Osteocyte (in vitro differentiated cells): ENCODE measurements at regions not wholly inside any gene's neighbourhood (a gene's known extent, or its start where the extent isn't known, plus 50 kb on each side); places are given as distances from the start of the nearest gene placed in this dataset.

ENCODE experiments used
- DNase-seq: peaks from one replicate; pipeline ENCODE4 v3.0.0; 2021; ENCODE audit warnings: mixed read lengths; ENCODE audit not compliant: unreplicated experiment; ENCODE audit errors: extremely low spot score
- H3K27ac Mint-ChIP-seq: one replicate; pipeline ENCODE4 v1.8.0; 2021; ENCODE audit warnings: mild to moderate bottlenecking, mixed read lengths; ENCODE audit not compliant: unreplicated experiment
- H3K27me3 Mint-ChIP-seq: one replicate; pipeline ENCODE4 v1.8.0; 2021; ENCODE audit warnings: mixed read lengths; ENCODE audit not compliant: unreplicated experiment
- H3K36me3 Mint-ChIP-seq: one replicate; pipeline ENCODE4 v1.8.0; 2021; ENCODE audit warnings: mixed read lengths; ENCODE audit not compliant: unreplicated experiment
- H3K4me1 Mint-ChIP-seq: one replicate; pipeline ENCODE4 v1.8.0; 2021; ENCODE audit warnings: mixed read lengths; ENCODE audit not compliant: unreplicated experiment
- H3K4me3 Mint-ChIP-seq: one replicate; pipeline ENCODE4 v1.8.0; 2021; ENCODE audit warnings: mild to moderate bottlenecking, moderate library complexity, mixed read lengths; ENCODE audit not compliant: unreplicated experiment
- H3K9me3 Mint-ChIP-seq: one replicate; pipeline ENCODE4 v1.8.0; 2021; ENCODE audit warnings: mixed read lengths; ENCODE audit not compliant: unreplicated experiment
- CTCF ChIP-seq: fragments of 200-600 bp; sonication (generic); IDR thresholded peaks from 2 replicates; pipeline ENCODE4 v1.5.0; 2021; ENCODE audit warnings: antibody characterized with exemption, mild to moderate bottlenecking, moderate library complexity

- Mint-ChIP-seq H3K4me1 (no peaks in the 10 kb centered on the region), H3K36me3 (peaks cover 2% of the 10 kb centered on the region), H3K27ac (no peak overlapping the region), H3K27me3 (peaks cover 58% of the 10 kb centered on the region), H3K9me3 (peaks cover 7% of the 10 kb centered on the region), H3K4me3 (no peak overlapping the region)
- no peak for DNase-seq
- no peak for TF ChIP-seq CTCF
Observed at GRCh38 chr5:14945450-14945849, 73.9 kb upstream of the ANKH start.

GRCh38 chr5:14944996-14945395, 73.4 kb upstream of the ANKH start:
- no peak for DNase-seq
- Mint-ChIP-seq H3K27me3 (peaks cover 55% of the 10 kb centered on the region), H3K4me3 (no peak overlapping the region), H3K9me3 (peaks cover 7% of the 10 kb centered on the region), H3K36me3 (peaks cover 2% of the 10 kb centered on the region), H3K4me1 (no peaks in the 10 kb centered on the region), H3K27ac (no peak overlapping the region)
- no peak for TF ChIP-seq CTCF

- TF ChIP-seq CTCF = no peak
- Mint-ChIP-seq H3K36me3 (peaks cover 2% of the 10 kb centered on the region), H3K27me3 (peaks cover 53% of the 10 kb centered on the region), H3K9me3 (peaks cover 3% of the 10 kb centered on the region), H3K4me1 (no peaks in the 10 kb centered on the region), H3K27ac (no peak overlapping the region), H3K4me3 (no peak overlapping the region)
- no peak for DNase-seq
Observed at GRCh38 chr5:14944350-14944739, 72.8 kb upstream of the ANKH start.

GRCh38 chr5:14942212-14942611, 70.6 kb upstream of the ANKH start:
- H3K27me3 Mint-ChIP-seq = peaks cover 58% of the 10 kb centered on the region
- H3K4me1 Mint-ChIP-seq = no peaks in the 10 kb centered on the region
- H3K36me3 Mint-ChIP-seq = no peaks in the 10 kb centered on the region
- no peak for TF ChIP-seq CTCF
- no peak for DNase-seq
- no peaks in the 10 kb centered on the region for H3K9me3 Mint-ChIP-seq
- no peak overlapping the region for H3K27ac Mint-ChIP-seq
- no peak overlapping the region for H3K4me3 Mint-ChIP-seq

DNA sequence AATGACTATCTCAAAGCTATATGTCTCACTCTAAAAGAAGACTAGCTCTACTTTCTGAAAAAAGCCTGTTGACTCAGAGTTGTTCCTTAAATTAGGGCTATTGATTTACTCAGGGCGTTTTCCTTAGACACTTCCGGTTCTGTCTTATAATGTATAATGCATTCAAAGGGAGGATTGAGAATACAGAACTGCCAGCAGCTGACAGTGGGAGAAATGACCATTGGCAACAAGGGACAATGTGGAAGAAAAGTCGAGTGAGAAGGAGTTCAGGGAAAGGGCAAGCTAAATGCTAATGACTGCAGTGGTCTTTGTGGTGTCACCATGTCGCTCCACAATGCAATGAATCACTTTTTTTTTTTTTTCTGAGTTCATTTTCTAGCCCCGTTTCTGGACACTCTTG, 65.7 kb upstream of the ANKH start:
- Mint-ChIP-seq H3K4me3 (no peak overlapping the region), H3K4me1 (peaks cover 3% of the 10 kb centered on the region), H3K9me3 (peaks cover 5% of the 10 kb centered on the region), H3K36me3 (peaks cover 3% of the 10 kb centered on the region), H3K27me3 (peaks cover 61% of the 10 kb centered on the region), H3K27ac (no peak overlapping the region)
- no peak for DNase-seq
- no peak for TF ChIP-seq CTCF
